Mesendoderm (in vitro differentiated cells): ENCODE measurements at regions not wholly inside any gene's neighbourhood (a gene's known extent, or its start where the extent isn't known, plus 50 kb on each side); places are given as distances from the start of the nearest gene placed in this dataset.
A peak's percentile ranks its signal among the peaks of the same experiment; 100 is the strongest.

Experiments used
- DNase-seq: peaks from one replicate; pipeline ENCODE4 v3.0.0; 2013
- H2AK5ac ChIP-seq: 2 replicates; pipeline ENCODE4 v1.6.1; 2013; ENCODE audit warnings: low read length, inconsistent platforms
- H2BK120ac ChIP-seq: 2 replicates; pipeline ENCODE4 v1.6.1; 2013; ENCODE audit warnings: low read depth, mild to moderate bottlenecking, low read length, moderate library complexity, mixed read lengths
- H2BK15ac ChIP-seq: replicated peaks from 2 replicates; pipeline ENCODE4 v1.6.1; 2013; ENCODE audit warnings: low read depth, mild to moderate bottlenecking, moderate library complexity
- H2BK5ac ChIP-seq: 2 replicates; pipeline ENCODE4 v1.6.1; 2013; ENCODE audit warnings: low read length, inconsistent platforms
- H3K18ac ChIP-seq: 2 replicates; pipeline ENCODE4 v1.6.1; 2013; ENCODE audit warnings: mild to moderate bottlenecking, low read length, mixed read lengths
- H3K23ac ChIP-seq: one replicate; pipeline ENCODE4 v1.6.1; 2013; ENCODE audit warnings: low read length
- H3K27ac ChIP-seq: 2 replicates; pipeline ENCODE4 v1.5.1; 2013; ENCODE audit warnings: low read depth, mild to moderate bottlenecking, inconsistent platforms, low read length, moderate library complexity
- H3K27me3 ChIP-seq: 2 replicates; pipeline ENCODE4 v1.6.1; 2013; ENCODE audit warnings: low read length, control low read depth, mild to moderate bottlenecking, inconsistent platforms; ENCODE audit not compliant: insufficient read depth, poor library complexity
- H3K36me3 ChIP-seq: 2 replicates; pipeline ENCODE4 v1.6.1; 2013; ENCODE audit warnings: low read length, inconsistent platforms; ENCODE audit not compliant: control insufficient read depth, insufficient read depth
- H3K4ac ChIP-seq: one replicate; pipeline ENCODE4 v1.6.1; 2013; ENCODE audit warnings: low read depth, mild to moderate bottlenecking, low read length, moderate library complexity
- H3K4me1 ChIP-seq: 2 replicates; pipeline ENCODE4 v1.6.1; 2013; ENCODE audit warnings: low read depth, low read length, inconsistent platforms; ENCODE audit not compliant: control insufficient read depth
- H3K4me2 ChIP-seq: 2 replicates; pipeline ENCODE4 v1.6.1; 2013; ENCODE audit warnings: low read length
- H3K4me3 ChIP-seq: 2 replicates; pipeline ENCODE4 v1.5.1; 2013; ENCODE audit warnings: mild to moderate bottlenecking, low read length
- H3K56ac ChIP-seq: one replicate; pipeline ENCODE4 v1.6.1; 2013; ENCODE audit warnings: low read length
- H3K79me1 ChIP-seq: 2 replicates; pipeline ENCODE4 v1.6.1; 2013; ENCODE audit warnings: low read length, inconsistent platforms
- H3K79me2 ChIP-seq: 2 replicates; pipeline ENCODE4 v1.6.1; 2013; ENCODE audit warnings: mild to moderate bottlenecking, low read length; ENCODE audit not compliant: control insufficient read depth, insufficient read depth
- H3K9ac ChIP-seq: 2 replicates; pipeline ENCODE4 v1.6.1; 2013; ENCODE audit warnings: low read length, inconsistent platforms
- H4K5ac ChIP-seq: one replicate; pipeline ENCODE4 v1.6.1; 2013; ENCODE audit warnings: low read length
- H4K8ac ChIP-seq: one replicate; pipeline ENCODE4 v1.6.1; 2013; ENCODE audit warnings: low read depth, mild to moderate bottlenecking, control low read depth, low read length, moderate library complexity
- WGBS: extraction: QIAGEN DNeasy Blood & Tissue Kit; methylation state at CpG from one replicate; pipeline ENCODE4 v1.1.7; 2013; ENCODE audit warnings: low lambda C conversion rate, missing lambda C conversion rate; ENCODE audit not compliant: insufficient coverage; ENCODE audit errors: extremely low coverage; 5-methylcytosine and 5-hydroxymethylcytosine counted together

DNA sequence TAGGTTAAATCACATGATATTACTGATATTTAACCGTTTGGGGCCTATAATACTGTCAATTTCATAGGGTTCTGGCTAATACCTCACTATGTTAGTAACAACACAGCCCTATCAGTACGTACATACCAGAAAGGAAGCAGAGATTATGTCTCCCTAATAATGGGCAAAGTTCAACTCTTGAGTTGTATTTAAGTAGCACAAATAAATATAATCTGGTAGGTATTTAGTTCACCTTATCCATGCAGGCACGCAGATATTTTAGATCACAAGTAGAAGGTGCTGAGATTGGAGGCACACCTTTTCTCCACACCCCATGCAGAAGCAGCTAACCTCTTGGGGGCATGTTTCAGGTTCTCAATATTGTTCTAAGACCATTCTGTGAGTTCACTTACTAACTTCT lies 118.9 kb downstream of the IRS1 start:
- Histone ChIP-seq H3K18ac (no peak overlapping the region), H3K4ac (no peak overlapping the region), H3K23ac (no peak overlapping the region), H3K56ac (no peak overlapping the region), H3K4me2 (no peak overlapping the region), H3K79me1 (no peaks in the 10 kb centered on the region), H2AK5ac (no peak overlapping the region), H4K5ac (no peak overlapping the region), H2BK15ac (no peak overlapping the region), H2BK5ac (no peak overlapping the region), H3K79me2 (no peaks in the 10 kb centered on the region), H3K4me3 (no peak overlapping the region), H4K8ac (no peak overlapping the region), H3K36me3 (no peaks in the 10 kb centered on the region), H2BK120ac (no peak overlapping the region), H3K27ac (no peak overlapping the region), H3K27me3 (no peaks in the 10 kb centered on the region), H3K4me1 (no peaks in the 10 kb centered on the region), H3K9ac (no peak overlapping the region)
- no peak for DNase-seq
- no CpG with 5 or more reads among the region's 3 CpGs for WGBS

- Histone ChIP-seq H2BK120ac (no peak overlapping the region), H3K27me3 (no peaks in the 10 kb centered on the region), H4K8ac (no peak overlapping the region), H3K79me1 (no peaks in the 10 kb centered on the region), H3K56ac (no peak overlapping the region), H3K9ac (no peak overlapping the region), H3K4me1 (no peaks in the 10 kb centered on the region), H3K23ac (no peak overlapping the region), H3K27ac (no peak overlapping the region), H3K18ac (peak overlapping the region; percentile 46), H3K79me2 (no peaks in the 10 kb centered on the region), H2AK5ac (no peak overlapping the region), H4K5ac (no peak overlapping the region), H3K4ac (no peak overlapping the region), H3K4me3 (no peak overlapping the region), H3K36me3 (no peaks in the 10 kb centered on the region), H2BK5ac (no peak overlapping the region), H3K4me2 (no peak overlapping the region), H2BK15ac (no peak overlapping the region)
- no CpG with 5 or more reads among the region's 7 CpGs for WGBS
- no peak for DNase-seq
Measured at GRCh38 chr2:226679389-226680065, 120.1 kb downstream of the IRS1 start.

DNA sequence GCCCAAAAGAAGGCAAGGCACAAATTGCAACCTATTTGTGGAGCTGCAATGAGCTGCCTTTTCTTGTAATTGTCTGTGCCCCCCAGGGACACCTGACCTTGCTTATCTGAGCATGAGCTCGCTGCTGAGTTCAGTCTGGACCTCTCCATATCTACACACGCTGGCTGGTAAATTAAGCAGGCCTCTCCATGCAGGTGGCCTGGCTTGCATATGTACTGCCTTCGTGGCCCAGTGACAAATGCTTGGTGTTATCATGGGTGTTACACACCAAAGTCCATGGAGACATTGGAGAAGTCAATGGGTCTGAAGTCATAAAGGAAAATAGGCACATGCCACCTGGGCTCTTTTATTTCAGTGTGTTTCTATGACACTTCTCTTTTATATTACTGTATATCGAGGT lies 121.2 kb downstream of the IRS1 start:
- H2BK5ac ChIP-seq: no peak overlapping the region
- no peak overlapping the region for H3K23ac ChIP-seq
- no peak overlapping the region for H3K18ac ChIP-seq
- no peak overlapping the region for H3K9ac ChIP-seq
- no peak overlapping the region for H3K27ac ChIP-seq
- no peak overlapping the region for H3K4me3 ChIP-seq
- H2BK120ac ChIP-seq: no peak overlapping the region
- H4K8ac ChIP-seq: no peak overlapping the region
- H3K4me1 ChIP-seq: peaks cover 3% of the 10 kb centered on the region
- DNase-seq: peak; percentile 27
- no CpG with 5 or more reads among the region's 4 CpGs for WGBS
- no peak overlapping the region for H4K5ac ChIP-seq
- no peaks in the 10 kb centered on the region for H3K79me2 ChIP-seq
- no peak overlapping the region for H3K4me2 ChIP-seq
- H3K36me3 ChIP-seq: no peaks in the 10 kb centered on the region
- H3K79me1 ChIP-seq: no peaks in the 10 kb centered on the region
- H3K27me3 ChIP-seq: no peaks in the 10 kb centered on the region
- H3K56ac ChIP-seq: no peak overlapping the region
- H2AK5ac ChIP-seq: no peak overlapping the region
- no peak overlapping the region for H2BK15ac ChIP-seq
- H3K4ac ChIP-seq: no peak overlapping the region

GRCh38 chr2:226677080-226677479 lies 122.5 kb downstream of the IRS1 start:
- no peak overlapping the region for H3K27ac ChIP-seq
- peaks cover 3% of the 10 kb centered on the region for H3K4me1 ChIP-seq
- H3K18ac ChIP-seq: no peak overlapping the region
- DNase-seq: no peak
- H3K4me2 ChIP-seq: no peak overlapping the region
- H3K36me3 ChIP-seq: no peaks in the 10 kb centered on the region
- no peak overlapping the region for H2BK15ac ChIP-seq
- H2AK5ac ChIP-seq: no peak overlapping the region
- H3K9ac ChIP-seq: no peak overlapping the region
- H2BK5ac ChIP-seq: no peak overlapping the region
- H3K56ac ChIP-seq: no peak overlapping the region
- H4K5ac ChIP-seq: no peak overlapping the region
- H3K27me3 ChIP-seq: no peaks in the 10 kb centered on the region
- no peak overlapping the region for H4K8ac ChIP-seq
- no peaks in the 10 kb centered on the region for H3K79me2 ChIP-seq
- no CpG with 5 or more reads among the region's 4 CpGs for WGBS
- no peak overlapping the region for H2BK120ac ChIP-seq
- H3K4ac ChIP-seq: no peak overlapping the region
- no peak overlapping the region for H3K23ac ChIP-seq
- no peak overlapping the region for H3K4me3 ChIP-seq
- H3K79me1 ChIP-seq: no peaks in the 10 kb centered on the region

DNA sequence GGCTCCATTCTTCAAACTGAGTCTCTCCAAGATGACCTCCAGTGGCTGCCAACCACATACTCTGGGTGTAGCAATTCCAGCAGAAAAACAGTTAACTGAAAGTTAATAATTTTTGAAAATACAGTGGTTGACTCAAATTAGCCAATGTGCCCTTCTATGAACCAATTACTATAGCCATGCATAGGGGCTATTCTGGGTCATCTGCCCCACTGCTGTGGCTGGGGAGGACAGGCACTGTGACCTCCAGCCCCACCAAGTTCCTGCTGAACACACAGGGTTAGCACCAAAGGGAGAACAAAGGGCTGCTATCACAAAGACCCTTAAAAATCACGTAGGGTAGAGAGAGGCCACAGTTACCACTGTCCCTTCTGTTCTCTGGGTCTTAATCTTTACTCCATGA lies 123.0 kb downstream of the IRS1 start:
- no CpG with 5 or more reads among the region's 1 CpG for WGBS

GRCh38 chr2:226674123-226674522 lies 125.5 kb downstream of the IRS1 start:
- Histone ChIP-seq H3K56ac (no peak overlapping the region), H3K4ac (no peak overlapping the region), H2BK15ac (no peak overlapping the region), H3K27ac (no peak overlapping the region), H3K79me1 (no peaks in the 10 kb centered on the region), H3K4me1 (peaks cover 8% of the 10 kb centered on the region), H4K5ac (no peak overlapping the region), H4K8ac (no peak overlapping the region), H2BK5ac (no peak overlapping the region), H3K36me3 (no peaks in the 10 kb centered on the region), H3K4me2 (no peak overlapping the region), H3K18ac (peak overlapping the region; percentile 47), H3K23ac (no peak overlapping the region), H2BK120ac (no peak overlapping the region), H3K9ac (no peak overlapping the region), H2AK5ac (no peak overlapping the region), H3K4me3 (no peak overlapping the region), H3K79me2 (no peaks in the 10 kb centered on the region), H3K27me3 (no peaks in the 10 kb centered on the region)
- no CpG with 5 or more reads among the region's 2 CpGs for WGBS
- DNase-seq: no peak

More for the DNA sequence above, 123.0 kb downstream of the IRS1 start:
- Histone ChIP-seq H3K23ac (no peak overlapping the region), H3K36me3 (no peaks in the 10 kb centered on the region), H3K4me1 (peaks cover 3% of the 10 kb centered on the region), H2BK5ac (no peak overlapping the region), H3K9ac (no peak overlapping the region), H3K79me2 (no peaks in the 10 kb centered on the region), H2BK120ac (peak overlapping the region; percentile 61), H3K4me3 (no peak overlapping the region), H2AK5ac (no peak overlapping the region), H3K27ac (no peak overlapping the region), H3K4me2 (no peak overlapping the region), H3K27me3 (no peaks in the 10 kb centered on the region), H2BK15ac (no peak overlapping the region), H4K8ac (no peak overlapping the region), H3K79me1 (no peaks in the 10 kb centered on the region), H3K4ac (peak overlapping the region; percentile 87), H3K18ac (peak overlapping the region; percentile 4), H3K56ac (no peak overlapping the region), H4K5ac (no peak overlapping the region)
- DNase-seq: no peak
